H1 (cell line): ENCODE measurements at regions not wholly inside any gene's neighbourhood (a gene's known extent, or its start where the extent isn't known, plus 50 kb on each side); places are given as distances from the start of the nearest gene placed in this dataset.

Experiments
- CBX5 ChIP-seq: fragments of 300-800, 300-1000 bp; sonication (generic); IDR thresholded peaks from 2 replicates; pipeline ENCODE4 v1.7.1; 2016; ENCODE audit warnings: antibody characterized with exemption, low read length, low read depth

DNA sequence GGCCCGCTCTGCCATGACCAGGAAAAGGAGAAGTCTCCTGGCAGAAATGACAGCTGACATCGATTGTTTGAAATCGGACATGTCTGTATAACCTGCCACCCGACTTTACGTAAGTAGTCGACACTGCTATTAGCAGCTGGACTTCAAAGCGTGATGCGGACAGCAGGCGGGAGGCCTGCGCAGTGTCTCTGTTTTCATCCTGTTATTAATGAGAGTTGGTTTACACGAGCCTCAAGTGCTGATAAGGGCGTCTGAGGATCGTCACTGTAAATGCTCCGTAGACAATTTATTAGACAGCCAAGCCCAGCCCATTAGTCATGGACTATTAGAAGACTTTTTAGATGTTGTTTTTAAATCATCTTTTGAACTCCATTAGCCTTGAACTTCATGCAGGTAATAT lies 328.3 kb downstream of the FOXL1 start (continued):
- no peak for TF ChIP-seq CBX5
- TF ChIP-seq, all 59 proteins: peak for 0
